ENCODE measurements at regions not wholly inside any gene's neighbourhood (a gene's known extent, or its start where the extent isn't known, plus 50 kb on each side); places are given as distances from the start of the nearest gene placed in this dataset.

DNA sequence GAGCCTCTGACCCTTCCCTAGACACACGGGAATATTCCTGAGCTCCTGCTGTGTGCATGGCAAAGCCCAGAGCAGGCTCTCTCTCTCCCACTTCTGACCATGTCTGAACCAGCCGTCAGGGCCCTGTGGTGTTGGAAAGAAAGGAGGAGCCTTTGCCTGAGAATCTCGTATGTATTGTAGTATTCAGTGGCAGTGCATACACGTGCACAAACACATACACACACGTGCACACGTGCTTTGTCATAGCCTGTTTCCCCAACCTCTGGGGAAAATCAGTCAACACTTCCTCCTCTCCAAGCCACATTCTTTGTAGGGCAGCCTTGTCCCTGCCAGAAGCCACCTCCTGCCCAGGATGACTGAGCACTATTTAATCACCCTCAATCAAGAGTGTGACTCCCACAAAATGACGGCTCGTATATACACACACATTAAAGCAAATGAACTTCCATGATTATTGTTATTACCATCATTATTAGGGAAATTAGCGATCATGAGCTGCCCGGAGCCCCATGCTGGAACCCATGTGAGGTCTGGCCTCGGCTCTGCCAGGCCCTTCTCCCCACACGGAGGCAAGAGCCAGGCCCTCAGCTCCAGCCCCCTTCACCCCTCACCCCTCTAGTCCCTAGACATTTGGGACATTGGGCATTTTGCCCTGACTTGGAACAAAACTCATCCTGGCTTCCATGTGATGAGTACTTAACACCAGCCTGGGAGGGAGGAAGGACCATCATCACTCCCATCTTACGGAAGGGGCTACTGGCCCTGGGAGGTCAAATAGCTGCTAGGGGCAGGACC is 331.9 kb downstream of the NPHP4 start:
- no peak for DNase-seq (ENCODE audit: low read depth)

DNA sequence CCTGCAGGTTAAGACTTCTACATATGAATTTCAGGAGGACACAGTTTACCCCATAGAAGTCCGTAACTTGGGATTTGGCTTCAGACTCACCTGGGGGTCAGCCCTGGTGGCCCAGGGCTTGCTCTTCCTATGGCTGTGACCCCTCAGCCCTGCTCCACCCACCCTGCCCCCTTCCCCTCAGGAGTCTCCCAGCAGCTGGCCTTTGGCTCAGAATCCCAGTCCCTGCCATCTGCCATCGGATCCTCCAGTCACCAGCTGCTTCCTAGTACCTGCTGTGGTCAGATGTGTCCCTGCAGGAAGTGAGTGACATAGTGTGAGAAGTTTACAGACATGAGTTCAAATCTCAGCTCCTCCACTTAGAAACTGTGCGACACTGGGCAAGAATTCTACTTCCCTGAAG is 332.6 kb downstream of the NPHP4 start:
- DNase-seq (ENCODE audit: low read depth): no peak

DNA sequence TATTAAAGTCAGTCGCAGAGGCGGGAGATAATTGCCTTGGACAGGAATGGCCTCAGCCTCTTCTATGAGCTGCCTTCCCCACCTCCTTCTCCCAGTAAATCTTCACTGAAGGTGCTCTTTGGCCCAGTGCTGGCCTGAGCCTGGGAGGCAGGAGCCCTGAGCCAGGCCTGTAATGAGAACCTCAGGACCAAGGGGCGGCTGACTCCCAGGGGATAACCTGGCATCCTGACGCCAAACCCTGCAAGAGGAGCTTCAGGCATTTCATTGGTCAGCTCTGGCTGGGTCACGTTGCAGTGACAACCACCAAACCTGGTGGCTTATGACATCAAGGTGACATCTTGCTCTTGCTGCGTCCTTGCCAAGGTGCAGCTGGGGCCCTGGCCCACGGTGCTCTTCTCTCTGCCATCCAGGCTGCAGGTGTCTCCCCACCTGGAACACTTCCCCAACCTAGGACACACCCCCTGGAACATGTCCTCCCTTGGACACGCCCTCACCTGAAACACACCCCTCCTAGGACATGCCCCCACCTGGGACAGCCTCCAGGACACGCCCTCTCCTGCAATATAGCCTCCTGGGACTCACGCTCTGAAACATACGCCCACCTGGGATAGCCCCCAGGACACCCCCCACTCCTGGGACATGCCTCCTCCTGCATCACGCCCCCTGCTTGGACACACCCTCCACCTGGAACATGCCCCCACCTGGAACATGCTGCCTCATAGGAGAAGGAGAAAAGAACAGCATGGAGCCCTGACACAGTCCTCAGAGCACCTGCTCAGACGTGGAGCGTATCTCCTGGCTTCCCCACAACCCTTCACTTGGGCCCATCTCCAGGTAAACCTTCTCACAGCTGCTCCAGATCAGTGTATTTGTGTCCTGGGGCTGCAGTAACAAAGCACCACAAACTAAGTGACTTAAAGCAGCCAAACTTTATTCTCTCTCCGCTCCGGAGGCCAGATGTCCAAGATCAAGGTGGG is 333.6 kb downstream of the NPHP4 start:
- no peak for DNase-seq (ENCODE audit: low read depth)

DNA sequence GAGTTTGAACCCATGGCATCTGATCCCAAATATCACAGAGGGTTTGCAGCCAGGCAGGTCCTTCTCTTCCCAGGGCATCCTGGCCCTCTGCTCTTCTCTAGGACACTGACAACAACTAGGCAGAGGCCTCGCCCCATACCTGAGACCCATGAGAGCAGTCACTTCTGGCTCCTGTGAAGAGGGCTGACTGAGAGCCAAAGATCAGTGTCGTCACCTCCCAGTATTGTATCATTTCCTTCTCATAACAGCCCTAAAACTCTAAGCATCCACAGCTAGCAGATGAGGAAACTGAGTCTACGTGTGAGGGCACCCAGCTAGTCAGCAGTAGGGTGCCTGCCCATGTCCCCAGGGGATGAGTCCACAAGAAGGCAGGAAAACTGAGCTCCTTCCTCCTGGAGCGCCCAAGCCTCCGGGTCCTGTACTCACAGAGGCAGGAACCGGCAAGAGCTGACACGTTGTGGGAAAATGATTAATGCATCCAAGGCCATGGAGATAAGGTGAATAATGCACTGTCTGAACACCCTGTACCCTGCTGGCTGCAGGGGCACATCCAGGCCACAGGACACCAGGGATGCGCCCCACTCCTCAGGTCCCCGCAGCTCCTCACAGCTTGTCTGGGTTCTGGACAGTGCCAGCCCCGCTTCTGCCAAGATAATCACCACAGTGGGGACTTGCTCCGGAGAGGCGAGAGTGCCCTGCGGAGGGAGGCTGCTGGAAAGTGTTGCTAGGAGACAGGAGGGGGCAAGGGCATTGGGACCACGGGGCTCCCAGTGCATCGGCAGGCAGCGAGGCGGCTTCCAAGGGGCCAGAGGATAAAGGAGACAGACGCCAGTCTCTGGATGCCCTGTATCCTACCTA is 340.0 kb downstream of the NPHP4 start:
- no peak for DNase-seq (ENCODE audit: low read depth)

DNA sequence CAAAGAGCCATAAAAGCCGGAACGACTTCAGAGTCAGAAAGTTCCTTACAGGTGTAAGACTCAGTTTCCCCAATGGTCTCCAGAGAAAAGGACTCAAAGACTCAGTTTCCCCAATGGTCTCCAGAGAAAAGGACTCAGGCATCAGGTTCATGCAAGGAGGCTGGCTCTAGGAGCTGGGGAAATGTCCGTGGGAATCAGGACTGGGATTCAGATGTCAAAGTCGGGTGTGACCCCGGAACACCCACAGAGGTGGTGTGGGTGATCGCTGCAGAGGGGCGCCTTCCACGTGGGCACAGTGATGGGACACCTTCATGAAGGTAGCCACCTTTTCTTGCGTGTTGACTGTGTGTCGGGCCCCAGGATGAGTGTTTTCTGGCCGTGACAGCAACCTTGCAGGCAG is 340.8 kb downstream of the NPHP4 start:
- DNase-seq (ENCODE audit: low read depth): no peak

DNA sequence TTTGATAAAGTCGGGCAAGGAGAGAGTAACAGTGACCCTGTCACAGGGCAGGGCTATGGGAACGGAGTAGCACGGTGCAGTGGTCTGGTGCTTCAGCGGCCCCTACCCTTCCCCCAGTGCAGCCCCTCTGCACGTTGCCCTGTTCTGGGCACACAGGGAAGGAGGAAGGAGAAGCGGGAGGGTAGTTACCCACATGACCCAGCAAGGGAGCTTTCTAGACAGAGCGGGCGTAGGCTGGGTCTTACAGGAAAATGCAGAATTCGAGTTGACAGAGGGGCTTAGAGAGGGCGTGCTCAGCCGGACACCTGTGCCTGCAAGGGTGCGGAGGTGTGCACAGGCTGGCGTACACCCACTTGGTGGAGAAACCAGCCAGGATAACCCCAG is 341.2 kb downstream of the NPHP4 start:
- no peak for DNase-seq (ENCODE audit: low read depth)

DNA sequence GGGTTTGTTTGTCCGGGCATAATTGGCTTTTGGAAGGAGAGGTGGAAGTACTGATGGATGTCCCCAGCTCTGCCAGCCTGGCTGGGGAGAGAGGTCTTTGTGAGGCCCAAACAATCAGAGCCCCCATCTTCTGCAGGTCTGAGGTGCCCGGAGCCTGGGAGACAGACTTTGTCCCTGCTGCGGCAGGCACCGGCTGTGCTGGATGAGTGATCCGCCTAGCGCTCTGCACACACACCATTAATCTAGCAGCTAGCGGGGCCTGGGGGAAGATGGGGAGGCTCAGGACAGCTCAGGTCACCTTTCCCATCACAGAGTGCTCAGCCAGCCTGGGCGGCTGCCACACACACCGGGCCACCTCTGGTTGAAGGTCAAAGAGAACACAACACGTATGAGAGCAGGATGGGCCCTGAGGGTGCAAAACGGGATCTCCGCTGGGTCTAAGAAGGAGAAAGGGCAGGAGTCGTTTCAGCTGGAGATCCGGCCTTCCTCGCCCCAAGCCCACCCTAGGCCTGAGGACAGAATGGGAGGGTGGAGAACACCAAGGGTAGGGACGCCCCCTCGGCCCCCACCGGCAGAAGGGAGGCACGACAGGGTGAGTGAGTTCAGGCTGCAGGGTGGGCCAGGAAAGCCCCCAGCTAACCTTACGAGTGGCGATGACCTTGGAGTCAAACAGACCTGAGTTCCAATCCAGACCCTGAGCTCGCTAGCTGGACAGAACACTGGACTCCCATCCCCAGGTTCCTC is 341.8 kb downstream of the NPHP4 start:
- DNase-seq (ENCODE audit: low read depth): no peak

DNA sequence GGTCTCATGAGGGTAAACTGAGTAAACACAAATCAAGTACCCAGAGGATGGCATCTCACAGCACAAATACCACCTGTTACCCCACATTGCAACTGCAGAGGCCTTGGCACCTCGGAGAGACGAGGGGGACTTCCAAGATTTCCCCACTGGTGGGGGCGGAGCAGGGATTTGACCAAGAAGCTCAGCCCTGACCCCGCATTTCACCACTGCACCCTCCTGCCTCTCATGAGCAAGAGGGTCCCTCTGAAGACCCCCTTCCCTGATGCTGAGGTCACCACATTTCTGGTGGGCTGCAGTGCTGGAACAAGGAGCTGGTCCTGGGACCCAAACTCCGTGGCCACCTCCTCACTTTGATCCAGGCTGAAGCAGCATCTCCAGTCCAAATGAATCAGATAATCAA is 342.4 kb downstream of the NPHP4 start:
- DNase-seq (ENCODE audit: low read depth): no peak

DNA sequence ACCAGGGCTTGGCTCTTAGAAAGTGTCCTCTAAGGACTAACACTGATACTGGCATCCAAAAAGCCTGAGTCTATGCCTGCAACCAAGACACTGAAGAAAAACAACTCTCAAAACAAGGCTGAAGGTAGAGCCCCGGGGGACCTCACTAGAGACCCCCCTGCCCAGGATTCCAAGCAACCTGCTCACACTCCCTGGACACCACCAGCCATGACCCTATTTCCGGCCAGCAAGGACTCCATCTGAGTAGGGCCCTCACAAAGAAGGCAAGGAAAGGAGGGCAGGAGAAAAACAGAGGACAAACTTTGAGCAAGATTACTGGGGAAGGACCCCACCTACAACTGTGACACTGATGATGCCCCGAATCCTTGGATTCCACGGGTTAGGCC is 343.1 kb downstream of the NPHP4 start:
- no peak for DNase-seq (ENCODE audit: low read depth)

DNA sequence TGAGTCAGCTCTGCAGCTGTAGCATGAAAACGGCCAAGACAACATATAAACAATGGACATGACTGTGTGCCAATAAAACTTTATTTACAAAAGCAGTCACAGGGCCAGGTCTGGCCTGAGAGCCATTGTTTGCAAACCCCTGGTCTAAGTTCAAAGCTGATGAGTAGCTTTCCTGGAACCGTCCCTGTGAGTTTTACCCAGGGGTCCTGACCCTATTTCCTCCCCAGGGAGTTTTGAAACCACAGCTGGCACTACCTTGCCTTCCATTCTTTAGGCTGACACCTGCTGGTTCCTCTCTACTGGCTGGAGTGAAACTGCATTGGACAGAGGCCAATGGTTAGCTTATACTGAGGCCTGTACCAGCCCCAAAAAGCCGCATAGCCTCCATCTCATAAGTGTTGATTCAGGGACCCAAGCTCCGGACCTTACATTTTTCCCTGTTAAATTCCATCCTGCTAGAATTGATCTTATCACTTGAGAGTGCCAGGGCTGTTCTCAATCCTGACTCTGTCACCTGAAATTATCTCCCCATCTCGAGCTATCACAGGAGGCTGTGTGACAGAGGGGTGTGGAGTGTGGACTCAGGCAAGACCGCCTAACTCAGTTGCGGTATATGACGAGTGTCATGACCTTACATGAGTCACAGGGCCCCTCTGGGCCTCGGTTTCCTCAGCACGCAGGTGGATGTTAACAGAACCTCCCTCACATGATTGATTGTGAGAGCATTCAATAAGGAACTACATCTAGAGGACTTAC is 343.6 kb downstream of the NPHP4 start:
- peak; percentile 39 for DNase-seq (ENCODE audit: low read depth)

DNA sequence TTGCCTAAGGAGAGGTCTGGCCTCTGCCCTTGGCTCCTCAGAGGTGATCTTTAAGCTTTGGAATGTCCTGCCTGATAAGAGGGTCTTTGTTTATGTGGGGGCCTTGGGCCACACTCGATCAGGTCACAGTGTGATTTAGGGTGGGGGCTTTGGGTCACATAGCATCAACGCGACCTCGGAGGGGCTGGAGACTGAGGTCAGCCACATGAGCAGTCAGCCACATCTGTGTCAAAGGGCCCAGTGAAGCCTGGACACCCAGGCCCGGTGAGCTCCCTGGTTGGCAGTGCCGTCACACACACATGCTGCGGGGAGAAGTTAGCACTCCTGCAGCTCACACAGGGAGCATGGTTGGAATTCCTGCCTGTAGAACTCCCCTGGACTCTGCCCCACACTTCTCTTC is 345.0 kb downstream of the NPHP4 start:
- no peak for DNase-seq (ENCODE audit: low read depth)

DNA sequence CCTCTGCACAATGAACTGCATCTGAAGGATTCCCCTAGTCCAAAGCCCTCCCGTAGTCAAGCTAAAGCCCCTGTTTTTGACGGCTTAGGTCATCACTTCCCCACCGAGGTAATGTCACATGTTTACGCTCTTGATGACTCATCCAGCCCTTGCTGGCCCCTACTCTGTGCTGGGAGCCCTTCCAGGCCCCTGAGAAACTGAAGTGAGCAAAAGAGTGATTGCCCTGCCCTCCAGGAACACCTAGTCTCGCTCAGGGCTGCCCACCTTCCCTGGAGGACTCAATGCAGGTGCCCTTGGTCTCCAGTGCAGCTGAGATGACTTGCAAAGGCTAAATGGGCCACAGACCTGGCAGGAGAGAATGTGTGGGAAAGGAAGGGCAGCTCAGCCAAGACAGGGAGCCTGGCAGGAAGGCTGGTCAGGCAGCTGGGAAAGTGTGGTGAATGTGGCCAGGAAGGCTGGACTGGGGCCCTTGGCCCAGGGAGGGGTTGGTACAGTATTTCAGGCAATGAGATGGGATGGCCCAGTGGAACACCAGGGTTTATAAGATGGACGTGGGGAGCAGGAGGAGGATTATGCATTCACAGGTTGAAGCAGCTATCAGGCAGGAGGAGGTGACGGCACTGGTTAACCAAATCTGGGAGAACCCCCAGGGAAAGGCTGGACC is 345.6 kb downstream of the NPHP4 start:
- DNase-seq (ENCODE audit: low read depth): no peak

DNA sequence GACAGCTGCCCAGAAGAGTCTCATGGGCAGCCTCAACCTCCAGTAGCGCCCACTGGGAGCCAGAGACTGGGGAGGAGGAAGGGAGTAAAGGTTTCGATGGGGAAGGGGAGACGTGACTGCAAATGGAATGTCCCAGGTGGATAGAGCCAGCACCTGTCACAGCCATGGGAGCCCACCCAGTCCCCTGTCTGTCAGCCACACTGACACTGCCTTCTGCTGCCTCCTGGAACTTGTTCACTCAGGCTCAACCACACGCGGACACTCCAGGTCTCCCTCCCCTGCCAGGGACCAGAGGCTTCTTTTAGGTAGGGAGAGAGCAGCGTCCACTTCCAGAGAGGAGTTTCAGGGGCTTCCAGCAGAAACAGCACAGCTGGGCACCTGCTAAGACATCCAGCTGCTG is 346.3 kb downstream of the NPHP4 start:
- DNase-seq (ENCODE audit: low read depth): no peak

DNA sequence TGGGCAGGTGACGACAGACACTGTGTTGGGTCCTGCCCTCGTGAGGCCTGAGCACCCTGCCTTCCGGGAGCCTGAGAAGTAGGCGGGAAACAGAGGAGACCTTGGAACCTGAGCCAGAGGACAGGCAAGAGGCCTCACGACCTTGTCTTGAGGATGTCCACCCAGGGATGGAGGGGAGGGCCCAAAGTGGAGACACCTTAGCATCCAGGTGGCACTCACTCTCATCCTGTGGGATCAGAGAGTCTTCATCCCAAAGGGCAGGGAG is 347.2 kb downstream of the NPHP4 start:
- no peak for DNase-seq (ENCODE audit: low read depth)

DNA sequence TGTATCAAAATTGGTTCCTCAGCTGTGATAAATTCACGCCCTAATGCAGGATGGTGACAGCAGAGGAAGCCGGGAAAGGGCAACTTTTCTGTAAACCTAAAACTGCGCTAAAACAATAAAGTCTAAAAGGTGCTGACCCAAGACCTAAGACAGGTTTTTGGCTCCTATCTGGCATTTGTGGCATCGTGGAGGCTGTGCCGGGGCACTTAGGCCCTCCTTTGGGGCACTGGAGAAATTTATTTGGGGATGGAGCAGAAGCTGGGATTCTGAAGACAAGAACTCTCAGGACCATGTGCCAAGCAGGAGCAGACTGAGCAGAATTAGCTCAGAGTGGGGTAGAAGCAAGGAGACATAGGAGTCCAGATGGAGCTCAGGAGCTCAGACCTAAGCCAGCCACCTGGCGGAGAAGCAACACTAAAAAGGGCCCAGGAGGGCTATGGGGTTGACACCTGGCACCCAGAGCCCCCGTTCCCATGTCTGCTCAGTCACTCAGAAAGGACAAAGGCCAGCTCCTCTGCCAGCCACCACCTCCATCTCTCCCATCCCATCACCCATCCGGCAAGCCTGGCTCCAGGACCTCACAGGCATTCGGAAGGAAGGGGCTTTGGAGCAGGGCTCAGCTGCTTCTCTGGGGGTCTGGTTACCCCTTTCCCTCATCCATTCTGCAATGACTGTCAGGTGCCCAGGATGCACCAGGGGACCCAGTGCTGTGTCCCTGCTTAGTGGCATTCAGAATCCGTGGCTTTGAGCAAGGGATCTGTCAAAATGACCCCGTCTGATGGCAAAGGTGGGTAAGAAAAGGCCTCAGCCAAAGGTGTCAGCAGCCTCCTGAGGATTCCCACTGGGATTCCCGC is 347.7 kb downstream of the NPHP4 start:
- no peak for DNase-seq (ENCODE audit: low read depth)

DNA sequence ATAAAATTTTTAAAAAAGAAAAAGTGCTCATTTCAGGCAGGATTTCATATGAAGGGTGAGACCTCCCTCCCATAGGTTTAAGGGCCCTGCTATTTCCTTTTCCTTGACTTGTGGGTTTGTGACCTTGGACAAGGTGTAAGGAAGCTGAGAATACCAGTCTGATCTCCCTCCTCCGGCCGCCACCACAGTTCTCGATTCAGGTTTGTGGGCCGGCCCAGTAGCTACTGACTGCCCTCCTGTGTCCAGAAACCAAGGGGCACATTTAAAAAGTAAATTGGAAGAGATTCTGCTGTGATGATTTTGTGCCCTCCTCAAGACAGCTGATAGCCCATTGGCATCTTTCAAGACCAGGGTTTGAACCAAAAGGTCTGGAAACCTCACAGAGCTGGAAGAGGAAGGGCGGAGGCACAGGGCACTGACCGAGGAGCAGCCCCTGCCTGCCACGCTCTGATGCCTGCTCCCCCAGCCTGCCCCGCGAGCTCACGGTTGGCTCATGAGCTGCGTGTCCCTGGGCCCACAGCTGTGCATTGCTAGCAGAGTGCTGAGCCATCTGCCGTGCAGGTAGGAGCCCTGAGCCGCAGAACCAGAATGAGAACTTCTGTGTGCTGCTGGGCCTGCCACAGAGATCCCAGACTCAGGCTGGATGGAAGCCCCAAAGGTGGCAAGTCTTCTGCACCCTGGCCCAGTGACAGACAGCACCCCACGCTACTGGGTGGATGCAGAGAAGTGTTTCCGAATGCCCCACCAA is 348.7 kb downstream of the NPHP4 start:
- no peak for DNase-seq (ENCODE audit: low read depth)

DNA sequence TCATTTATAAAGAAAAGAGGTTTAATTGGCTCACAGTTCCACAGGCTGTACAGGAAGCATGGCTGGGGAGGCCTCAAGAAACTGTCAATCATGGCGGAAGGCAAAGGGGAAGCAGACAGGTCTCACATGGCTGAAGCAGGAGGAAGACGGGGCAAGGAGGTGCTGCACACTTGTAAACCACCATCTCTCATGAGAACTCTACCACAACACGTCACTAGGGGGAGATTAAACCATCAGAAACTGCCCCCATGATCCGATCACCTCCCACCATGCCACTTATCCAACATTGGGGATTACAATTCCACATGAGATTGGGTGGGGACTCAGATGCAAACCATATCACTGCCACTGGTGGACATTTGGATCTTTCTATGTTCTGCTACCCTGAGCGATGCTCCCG is 351.4 kb downstream of the NPHP4 start:
- DNase-seq (ENCODE audit: low read depth): no peak

DNA sequence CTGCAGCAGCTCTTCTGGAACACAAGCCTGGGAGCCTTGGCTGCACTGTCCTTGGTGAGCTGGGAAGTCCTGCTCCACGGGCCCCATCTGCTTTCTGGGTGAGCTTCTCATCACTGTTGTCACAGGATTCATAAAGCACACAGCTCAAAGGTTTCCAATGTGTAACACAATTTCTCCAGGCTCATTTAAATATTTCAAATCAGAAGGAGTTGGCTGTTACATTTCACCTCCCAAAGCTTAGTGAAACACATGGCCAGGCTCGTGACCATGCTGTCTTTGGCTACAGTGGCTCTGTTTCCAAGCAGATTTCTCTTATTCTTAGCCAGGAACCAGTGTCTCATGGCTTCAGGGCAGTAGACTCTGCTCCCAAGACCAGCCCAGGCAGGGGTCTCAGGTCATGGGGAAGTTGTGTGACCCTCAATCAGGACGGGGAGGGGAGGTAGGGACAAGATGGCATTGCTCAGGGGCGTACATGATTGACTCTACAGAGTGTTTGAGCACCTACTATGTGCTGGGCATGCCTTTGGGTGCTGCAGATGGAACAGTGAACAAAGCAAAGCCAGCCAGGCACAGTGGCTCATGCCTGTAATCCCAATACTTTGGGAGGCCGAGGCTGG is 353.0 kb downstream of the NPHP4 start:
- DNase-seq (ENCODE audit: low read depth): no peak
